RWPE1 (cell line): ENCODE measurements at regions not wholly inside any gene's neighbourhood (a gene's known extent, or its start where the extent isn't known, plus 50 kb on each side); places are given as distances from the start of the nearest gene placed in this dataset.
A peak's percentile ranks its signal among the peaks of the same experiment; 100 is the strongest.

ENCODE experiments used
- CTCF ChIA-PET: fragments of 350-600 bp; sonication (Branson Sonifier 250); formaldehyde crosslinking; extraction: SDS; loops from one replicate; lab custom pipeline; 2021; lab: Yijun Ruan, JAX
- POLR2A ChIA-PET: fragments of 400-600 bp; formaldehyde crosslinking; extraction: SDS; loops from one replicate; lab custom pipeline; 2020; ENCODE audit warnings: antibody characterized with exemption; ENCODE audit not compliant: low non-redundant PET; lab: Yijun Ruan, JAX
- DNase-seq: peaks from one replicate; pipeline ENCODE4 v3.0.0; 2012; ENCODE audit warnings: low spot score
- H3K27ac ChIP-seq: fragments of 450-650 bp; 2 replicates; pipeline ENCODE4 v1.5.1; 2017
- TF ChIP-seq, protein P1 (sequence below): fragments of 450-650 bp; conservative IDR thresholded peaks from 2 replicates; pipeline ENCODE4 v1.5.1; 2017; ENCODE audit warnings: low read depth, mild to moderate bottlenecking

DNA sequence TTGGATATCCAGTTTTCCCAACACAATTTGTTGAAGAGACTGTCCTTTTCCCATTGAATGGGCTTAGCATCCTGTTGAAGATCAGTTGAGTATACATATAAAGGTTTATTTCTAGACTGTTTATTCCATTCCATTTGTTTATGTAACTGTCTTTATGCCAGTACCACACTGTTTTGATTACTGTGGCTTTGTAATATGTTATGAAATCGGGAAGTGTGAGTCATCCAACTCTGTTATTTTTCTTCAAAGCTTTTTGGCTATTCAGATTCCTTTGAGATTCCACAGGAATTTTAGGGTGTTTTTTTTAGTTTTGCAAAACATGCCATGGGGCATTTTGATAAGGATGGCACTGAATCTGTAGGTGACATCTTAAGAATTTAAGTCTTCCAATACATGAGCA is 188.3 kb downstream of the BMP7 start:
- POLR2A ChIA-PET = no interaction called here
- TF ChIP-seq, protein P1, sequence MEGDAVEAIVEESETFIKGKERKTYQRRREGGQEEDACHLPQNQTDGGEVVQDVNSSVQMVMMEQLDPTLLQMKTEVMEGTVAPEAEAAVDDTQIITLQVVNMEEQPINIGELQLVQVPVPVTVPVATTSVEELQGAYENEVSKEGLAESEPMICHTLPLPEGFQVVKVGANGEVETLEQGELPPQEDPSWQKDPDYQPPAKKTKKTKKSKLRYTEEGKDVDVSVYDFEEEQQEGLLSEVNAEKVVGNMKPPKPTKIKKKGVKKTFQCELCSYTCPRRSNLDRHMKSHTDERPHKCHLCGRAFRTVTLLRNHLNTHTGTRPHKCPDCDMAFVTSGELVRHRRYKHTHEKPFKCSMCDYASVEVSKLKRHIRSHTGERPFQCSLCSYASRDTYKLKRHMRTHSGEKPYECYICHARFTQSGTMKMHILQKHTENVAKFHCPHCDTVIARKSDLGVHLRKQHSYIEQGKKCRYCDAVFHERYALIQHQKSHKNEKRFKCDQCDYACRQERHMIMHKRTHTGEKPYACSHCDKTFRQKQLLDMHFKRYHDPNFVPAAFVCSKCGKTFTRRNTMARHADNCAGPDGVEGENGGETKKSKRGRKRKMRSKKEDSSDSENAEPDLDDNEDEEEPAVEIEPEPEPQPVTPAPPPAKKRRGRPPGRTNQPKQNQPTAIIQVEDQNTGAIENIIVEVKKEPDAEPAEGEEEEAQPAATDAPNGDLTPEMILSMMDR = no peak
- no peak for DNase-seq
- CTCF ChIA-PET = no interaction called here
- H3K27ac ChIP-seq = no peak overlapping the region

GRCh38 chr20:57079031-57080005 is 187.1 kb downstream of the BMP7 start:
- no peak for DNase-seq
- ChIA-PET POLR2A (no interaction called here), CTCF (interaction anchor here (0.6 to 0.7 kb wide), 3 partner anchors 60 to 273 kb away, joined by 3 to 4 read pairs (median 3); no protein-coding TSS in a partner anchor)
- TF ChIP-seq, protein P1 = no peak
- no peak overlapping the region for H3K27ac ChIP-seq

- no peak overlapping the region for H3K27ac ChIP-seq
- TF ChIP-seq, protein P1 = peak; percentile 20
- CTCF ChIA-PET = interaction anchor here (0.6 to 1.5 kb wide), 6 partner anchors 9 to 529 kb away, joined by 3 to 5 read pairs (median 4); no protein-coding TSS in a partner anchor
- DNase-seq = no peak
- POLR2A ChIA-PET = no interaction called here
These were observed 185.6 kb downstream of the BMP7 start for GRCh38 chr20:57080796-57081195.

- TF ChIP-seq, protein P1 = no peak
- ChIA-PET POLR2A (interaction anchor here (0.5 kb wide), 1 partner anchor 274 kb away, joined by 3 read pairs; no protein-coding TSS in a partner anchor), CTCF (interaction anchor here (0.6 to 1.1 kb wide), 2 partner anchors 20 to 250 kb away, joined by 4 to 5 read pairs; no protein-coding TSS in a partner anchor)
- no peak for DNase-seq
- no peak overlapping the region for H3K27ac ChIP-seq
These were observed 184.0 kb downstream of the BMP7 start for GRCh38 chr20:57082357-57082945.

DNA sequence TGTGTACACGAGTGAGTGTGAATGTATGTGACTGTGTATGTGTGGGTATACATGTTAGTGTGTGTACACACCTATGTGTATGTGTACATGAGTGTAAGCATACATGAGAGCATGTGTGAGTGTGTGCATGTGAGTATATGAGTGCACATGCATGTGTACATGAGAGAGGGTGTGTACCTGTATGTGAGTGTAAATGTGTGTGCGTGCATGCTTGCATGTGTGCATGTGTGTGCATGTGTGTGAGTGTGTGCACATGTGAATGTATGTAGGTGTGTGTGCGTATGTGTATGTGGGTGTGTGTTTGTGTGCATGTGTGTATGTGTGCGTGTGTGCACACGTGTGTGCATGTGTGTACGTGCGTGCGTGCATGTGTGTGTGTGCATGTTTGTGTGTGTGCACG is 183.4 kb downstream of the BMP7 start:
- TF ChIP-seq, protein P1 = no peak
- CTCF ChIA-PET = no interaction called here
- POLR2A ChIA-PET = no interaction called here
- no peak overlapping the region for H3K27ac ChIP-seq
- DNase-seq = no peak

DNA sequence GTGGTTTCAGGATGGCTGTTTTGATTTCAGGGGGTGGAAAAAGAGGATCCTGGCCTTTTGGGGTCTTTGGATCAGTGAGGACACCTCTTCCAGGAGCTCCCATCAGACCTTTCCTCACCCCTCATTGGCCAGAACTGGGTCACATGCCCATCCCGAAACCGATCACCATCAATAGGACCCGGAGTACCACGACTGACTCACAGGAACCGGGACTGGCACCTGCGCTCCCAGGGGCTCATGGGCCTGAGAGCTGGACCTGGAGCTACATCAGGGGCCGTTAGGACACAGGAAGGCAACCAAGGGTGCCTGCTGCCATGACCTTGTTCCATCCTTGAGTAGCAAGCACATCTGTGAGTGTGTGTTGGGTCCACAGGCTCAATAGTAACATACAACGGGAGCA is 180.4 kb downstream of the BMP7 start:
- ChIA-PET CTCF (interaction anchor here (0.6 to 2.1 kb wide), 3 partner anchors 247 to 508 kb away, joined by 3 to 7 read pairs (median 4); no protein-coding TSS in a partner anchor), POLR2A (interaction anchor here (0.7 kb wide), 1 partner anchor 256 kb away, joined by 3 read pairs; no protein-coding TSS in a partner anchor)
- TF ChIP-seq, protein P1 = no peak
- no peak overlapping the region for H3K27ac ChIP-seq
- DNase-seq = no peak
